HL-60 (cell line): ENCODE measurements at regions not wholly inside any gene's neighbourhood (a gene's known extent, or its start where the extent isn't known, plus 50 kb on each side); places are given as distances from the start of the nearest gene placed in this dataset.

Experiments
- DNase-seq, 2 experiments: peaks; one replicate each; pipeline ENCODE4 v3.0.0-alpha.2; 2010 to 2020; ENCODE audit warnings: low read depth in 1 of 2, low spot score in 1 of 2
- H3K27ac ChIP-seq: fragments of 250-450 bp; sonication (Bioruptor Pico); replicated peaks from 2 replicates; pipeline ENCODE4 v1.5.1; 2020; ENCODE audit warnings: mild to moderate bottlenecking, moderate library complexity
- H3K27me3 ChIP-seq: fragments of 250-450 bp; sonication (Bioruptor Pico); 2 replicates; pipeline ENCODE4 v1.5.1; 2021; ENCODE audit warnings: mild to moderate bottlenecking, moderate library complexity; ENCODE audit not compliant: insufficient read depth, poor library complexity, severe bottlenecking
- H3K4me3 ChIP-seq: replicated peaks from 2 replicates; pipeline ENCODE4 v1.5.1; 2011; ENCODE audit warnings: mild to moderate bottlenecking, control low read depth, low read length; ENCODE audit not compliant: insufficient read depth
- CTCF ChIP-seq: IDR thresholded peaks from one replicate; pipeline ENCODE4 v1.5.1; 2011; ENCODE audit warnings: low read length, control low read depth, inconsistent platforms; ENCODE audit not compliant: insufficient read depth
- GABPA ChIP-seq: IDR thresholded peaks from 2 replicates; pipeline ENCODE4 v1.6.1; 2012; ENCODE audit warnings: low read depth
- POLR2AphosphoS5 ChIP-seq: IDR thresholded peaks from 2 replicates; pipeline ENCODE4 v1.6.1; 2012; ENCODE audit warnings: low read depth
- REST ChIP-seq: IDR thresholded peaks from 2 replicates; pipeline ENCODE4 v1.6.1; 2012; ENCODE audit warnings: low read depth; ENCODE audit not compliant: insufficient replicate concordance
- SPI1 ChIP-seq: IDR thresholded peaks from 2 replicates; pipeline ENCODE4 v1.6.1; 2012; ENCODE audit warnings: low read depth, mild to moderate bottlenecking, borderline replicate concordance

GRCh38 chr15:24766511-24767133 lies 91.0 kb downstream of the NPAP1 start:
- no peak overlapping the region for H3K4me3 ChIP-seq
- TF ChIP-seq SPI1: no peak
- no peak for TF ChIP-seq POLR2AphosphoS5
- no peak for TF ChIP-seq GABPA
- no peak for TF ChIP-seq CTCF
- no peak for TF ChIP-seq REST
- H3K27ac ChIP-seq: no peak overlapping the region
- no peak for DNase-seq
- H3K27me3 ChIP-seq: no peaks in the 10 kb centered on the region

- Histone ChIP-seq H3K27ac (no peak overlapping the region), H3K27me3 (no peaks in the 10 kb centered on the region), H3K4me3 (no peak overlapping the region)
- TF ChIP-seq CTCF (no peak), SPI1 (no peak), REST (no peak), GABPA (no peak), POLR2AphosphoS5 (no peak)
- DNase-seq: no peak
Measured at GRCh38 chr15:24772266-24772665, 96.7 kb downstream of the NPAP1 start.

- DNase-seq: peak; percentile 47 to 83
- Histone ChIP-seq H3K27ac (peak overlapping the region; percentile 53), H3K4me3 (peak overlapping the region; percentile 28), H3K27me3 (no peaks in the 10 kb centered on the region)
- TF ChIP-seq SPI1: no peak
- TF ChIP-seq GABPA: peak; percentile 82
- TF ChIP-seq CTCF: no peak
- peak; percentile 41 for TF ChIP-seq REST
- no peak; the same call in 1 of the 2 replicates for TF ChIP-seq POLR2AphosphoS5
Measured at GRCh38 chr15:24772686-24773373, 97.3 kb downstream of the NPAP1 start.
